NCI-H2029 (cell line): ENCODE measurements at regions not wholly inside any gene's neighbourhood (a gene's known extent, or its start where the extent isn't known, plus 50 kb on each side); places are given as distances from the start of the nearest gene placed in this dataset.

Experiments
- DNase-seq: peaks from one replicate; lab custom pipeline; 2025; lab: John Stamatoyannopoulos, UW

DNA sequence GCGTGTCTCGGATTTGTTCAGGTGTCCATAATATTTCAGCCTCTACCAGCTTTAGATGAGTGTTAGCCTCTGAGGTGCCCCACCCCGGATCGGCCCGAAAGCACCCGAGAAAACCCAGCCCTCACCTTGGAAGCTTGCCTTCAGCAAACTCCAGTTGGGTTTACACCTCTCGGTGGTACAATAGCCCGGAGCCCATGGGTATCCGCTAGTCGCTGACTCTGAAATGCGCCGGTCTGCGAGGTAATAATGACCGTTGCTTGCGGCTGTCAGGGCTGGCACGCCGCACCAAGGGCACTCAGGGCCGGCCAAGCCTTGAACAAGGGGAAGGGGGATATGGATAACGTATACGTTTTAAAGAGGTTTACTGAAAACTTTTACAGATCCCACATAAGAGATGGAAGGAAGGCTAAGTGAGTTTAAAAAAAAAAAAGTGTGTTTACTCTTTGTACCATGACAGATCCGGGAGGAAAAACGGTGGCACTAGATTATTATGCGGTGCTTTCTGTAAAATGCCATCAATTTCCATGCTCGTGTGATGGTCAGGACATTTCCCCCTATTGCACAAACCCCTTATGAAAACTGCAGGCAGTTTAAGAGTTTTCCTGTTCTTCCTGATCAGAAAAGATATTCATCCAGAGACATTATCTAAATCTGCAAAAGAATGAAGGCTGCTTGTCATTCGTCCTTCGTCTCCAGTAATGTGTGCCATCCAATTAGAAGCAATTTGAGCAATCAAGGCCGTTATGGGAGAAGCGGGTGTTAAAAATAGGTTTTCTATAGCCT lies 124.2 kb downstream of the TMEM161B start:
- no peak for DNase-seq

DNA sequence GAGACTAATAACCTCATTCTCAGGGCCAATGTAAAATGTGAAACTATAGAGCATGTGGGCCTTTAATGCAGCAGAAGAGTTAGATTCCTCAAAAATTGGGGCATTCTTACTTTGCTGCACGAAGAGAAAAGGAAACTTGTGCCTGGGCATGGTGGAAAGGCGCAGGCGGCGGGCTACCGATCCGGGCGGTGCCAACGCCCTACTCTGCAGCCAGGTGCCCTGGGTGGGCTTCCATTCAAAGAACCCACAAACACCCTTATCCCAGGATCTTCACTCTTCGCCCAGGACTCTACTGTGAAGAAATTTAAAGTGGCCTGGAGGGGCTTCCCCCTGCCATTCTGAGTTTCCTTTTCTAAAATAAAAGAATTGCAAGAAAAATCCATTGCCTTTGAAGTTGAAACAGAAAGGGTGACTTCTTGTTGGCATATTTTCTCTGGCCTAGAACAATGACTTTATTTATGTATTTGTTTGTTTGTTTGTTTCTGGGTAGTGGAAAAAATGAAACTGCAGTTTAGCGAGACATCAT lies 124.9 kb downstream of the TMEM161B start:
- no peak for DNase-seq

DNA sequence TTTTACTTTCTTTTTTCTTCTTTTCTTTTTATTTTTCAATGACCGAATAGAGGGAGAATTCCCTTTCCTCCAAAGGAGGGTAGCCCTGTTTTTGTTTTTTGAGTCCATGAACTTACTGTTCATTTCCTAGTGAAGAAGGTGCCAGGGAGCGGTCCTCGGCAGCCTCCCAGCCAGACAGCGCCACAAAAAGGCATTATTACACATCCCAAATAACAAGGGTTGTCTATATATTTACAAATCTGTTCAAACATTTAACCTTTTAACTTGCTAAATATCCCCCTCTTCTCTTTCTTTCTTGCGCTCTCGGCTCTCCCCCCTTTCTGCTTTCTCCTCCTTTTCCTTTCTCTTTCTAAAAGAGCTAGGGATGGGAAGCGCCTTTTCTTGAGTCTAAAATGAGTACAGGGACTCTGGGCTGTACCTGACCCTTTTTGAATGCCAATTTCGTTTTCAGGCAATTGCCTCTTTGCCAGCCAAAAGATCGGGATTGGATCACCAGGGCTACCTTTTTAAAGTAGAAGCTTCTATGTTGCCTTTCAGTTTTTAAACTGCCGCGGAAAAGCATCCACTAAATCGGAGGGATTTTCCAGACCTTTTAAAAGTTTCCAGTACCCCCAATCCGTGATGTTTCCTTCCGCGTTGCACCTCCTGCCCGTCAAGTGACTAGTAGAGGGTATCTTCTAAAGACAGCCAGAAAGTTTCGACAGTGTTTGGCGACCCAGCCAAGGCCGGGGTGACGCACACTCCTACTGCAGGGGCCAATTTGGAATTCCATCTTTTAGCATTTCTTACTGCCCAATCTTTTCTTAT lies 125.6 kb downstream of the TMEM161B start:
- no peak for DNase-seq

DNA sequence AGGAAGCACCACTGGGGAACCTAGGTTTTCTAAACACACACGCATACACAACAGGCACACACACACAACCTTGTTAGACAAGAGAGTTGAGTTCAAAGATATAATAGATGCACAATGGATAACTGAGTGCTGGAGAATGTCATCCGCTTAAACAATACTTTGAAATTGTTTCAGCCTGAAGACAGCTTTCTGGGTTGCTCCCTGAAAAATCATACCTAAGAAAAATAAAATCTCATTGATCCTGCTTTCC lies 126.1 kb downstream of the TMEM161B start:
- DNase-seq = no peak

DNA sequence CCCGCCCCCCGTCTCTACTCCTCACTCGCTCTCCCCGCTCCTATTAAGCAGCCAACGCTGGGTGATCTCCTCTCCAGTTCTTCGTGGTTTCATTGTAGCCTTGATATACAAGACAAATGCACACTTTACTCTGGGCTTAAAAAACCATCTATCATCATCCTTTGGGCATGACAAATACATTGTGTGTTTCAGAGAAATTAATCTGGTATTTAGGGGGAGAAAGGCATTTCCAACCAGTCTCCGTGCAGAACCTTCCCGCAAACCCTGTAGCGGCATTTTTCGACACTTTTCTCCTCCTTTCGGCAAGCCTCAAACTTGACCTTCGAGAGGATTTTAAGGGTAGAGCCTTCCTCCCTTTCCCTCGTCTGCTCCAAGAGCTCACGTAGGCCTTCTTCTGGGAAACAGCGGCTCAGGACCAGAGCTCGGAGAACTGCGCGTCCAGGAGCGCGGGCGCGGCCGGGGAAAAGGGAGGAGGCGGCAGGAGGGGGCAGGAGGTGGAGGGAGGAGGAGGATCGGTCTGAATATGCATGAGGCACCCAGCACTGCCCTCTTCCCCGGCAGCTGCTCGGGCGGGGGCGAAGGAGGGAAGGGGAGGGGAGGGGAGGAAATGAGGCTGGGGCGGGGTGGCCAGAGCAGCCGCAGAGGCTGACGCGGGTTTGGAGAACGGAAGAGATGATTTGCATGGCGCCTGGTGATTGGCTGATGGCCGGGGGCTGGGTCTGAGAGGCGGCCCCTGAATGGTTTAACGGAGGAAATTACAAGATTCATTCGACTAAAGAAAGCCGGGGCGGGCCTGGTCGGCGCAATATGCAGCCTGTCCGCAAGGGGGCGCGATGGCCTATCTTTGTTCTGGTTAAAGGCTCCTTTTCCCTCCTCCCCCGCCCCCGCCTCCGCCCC lies 127.5 kb downstream of the TMEM161B start:
- DNase-seq = peak; percentile 96

DNA sequence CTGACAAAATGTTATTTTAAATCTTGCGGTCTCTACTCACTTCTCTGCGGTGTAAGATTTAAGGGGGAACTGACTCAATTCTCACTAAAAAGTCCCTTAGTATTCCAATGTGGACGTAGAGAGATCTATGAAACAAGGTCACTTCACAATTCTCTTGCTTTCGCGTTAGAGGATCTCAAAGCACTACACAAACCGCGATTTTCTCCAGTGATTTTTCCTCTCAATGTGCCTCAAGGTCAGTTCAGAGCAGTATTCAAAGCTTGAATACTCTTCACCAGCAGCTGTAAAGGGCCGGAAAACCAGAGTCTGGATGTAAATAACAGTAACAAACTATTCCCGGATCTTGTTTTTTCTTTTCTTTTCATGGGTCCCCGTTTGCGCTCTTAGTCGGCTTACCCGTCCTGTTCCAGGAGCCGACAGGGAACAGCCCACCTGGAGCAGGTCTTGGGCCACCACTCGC lies 128.2 kb downstream of the TMEM161B start:
- DNase-seq = no peak

DNA sequence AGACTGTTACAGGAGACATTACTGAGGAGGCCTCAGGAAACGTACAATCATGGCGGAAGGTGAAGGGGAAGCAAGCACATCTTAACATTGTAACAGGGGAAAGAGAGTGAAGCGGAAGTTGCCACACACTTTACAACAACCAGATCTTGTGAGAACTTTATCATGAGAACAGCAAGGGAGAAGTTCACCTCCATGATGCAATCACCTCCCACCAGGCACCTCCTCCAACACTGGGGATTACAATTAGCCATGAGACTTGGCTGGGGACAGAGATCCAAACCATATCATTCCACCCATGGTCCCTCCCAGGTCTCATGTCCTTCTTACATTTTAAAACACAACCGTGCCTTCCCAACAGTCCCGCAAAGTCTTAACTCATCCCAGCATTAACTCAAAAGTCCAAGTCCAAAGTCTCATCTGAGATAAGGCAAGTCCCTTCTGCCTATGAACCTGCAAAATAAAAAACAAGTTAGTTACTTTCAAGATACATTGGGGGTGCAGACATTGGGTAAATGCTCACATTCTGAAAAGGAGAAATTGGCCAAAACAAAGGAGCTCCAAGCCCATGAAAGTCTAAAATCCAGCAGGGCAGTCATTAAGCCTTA lies 138.3 kb downstream of the TMEM161B start:
- no peak for DNase-seq

DNA sequence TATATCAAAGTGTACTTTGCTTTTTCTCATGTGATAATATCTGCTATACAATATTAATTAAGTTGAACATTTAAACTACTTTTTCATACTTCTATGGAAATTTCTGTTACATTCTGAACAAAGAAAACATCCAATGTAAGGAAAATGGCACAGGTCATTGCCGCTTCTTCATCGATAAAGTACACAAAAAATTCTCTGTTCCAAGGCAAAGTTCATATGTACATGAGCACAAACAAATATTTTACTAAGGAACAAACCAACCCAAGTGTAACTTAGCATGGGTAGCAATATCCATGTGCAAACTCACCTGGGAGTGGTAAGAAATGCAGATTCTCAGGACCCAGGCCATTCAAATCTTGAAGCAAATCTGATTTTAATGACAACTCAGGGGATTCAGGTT lies 139.8 kb downstream of the TMEM161B start:
- no peak for DNase-seq

DNA sequence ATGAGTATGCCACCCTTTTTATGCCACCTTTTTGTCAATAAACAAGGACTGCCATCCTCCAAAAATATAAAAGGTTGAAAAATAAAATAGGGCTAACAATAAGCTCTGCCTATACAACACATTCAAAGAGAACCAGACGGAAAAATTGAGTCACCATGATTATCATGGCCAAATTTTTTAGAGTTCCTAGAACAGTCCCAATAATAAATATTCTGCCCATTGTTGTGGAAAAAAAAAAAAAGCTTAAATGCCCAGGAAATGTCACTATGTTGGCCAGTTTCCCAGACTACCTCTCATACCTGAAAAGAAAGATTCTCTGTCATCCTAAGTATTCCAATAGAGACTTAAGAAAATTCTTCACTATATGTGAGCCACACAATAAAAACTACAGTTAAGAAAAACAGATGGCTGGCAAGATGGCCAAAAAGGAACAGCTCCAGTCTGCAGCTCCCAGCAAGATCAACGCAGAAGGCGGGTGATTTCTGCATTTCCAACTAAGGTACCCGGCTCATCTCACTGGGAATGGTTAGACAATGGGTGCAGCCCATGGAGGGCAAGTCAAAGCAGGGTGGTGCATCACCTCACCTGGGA lies 149.0 kb downstream of the TMEM161B start:
- DNase-seq = no peak

DNA sequence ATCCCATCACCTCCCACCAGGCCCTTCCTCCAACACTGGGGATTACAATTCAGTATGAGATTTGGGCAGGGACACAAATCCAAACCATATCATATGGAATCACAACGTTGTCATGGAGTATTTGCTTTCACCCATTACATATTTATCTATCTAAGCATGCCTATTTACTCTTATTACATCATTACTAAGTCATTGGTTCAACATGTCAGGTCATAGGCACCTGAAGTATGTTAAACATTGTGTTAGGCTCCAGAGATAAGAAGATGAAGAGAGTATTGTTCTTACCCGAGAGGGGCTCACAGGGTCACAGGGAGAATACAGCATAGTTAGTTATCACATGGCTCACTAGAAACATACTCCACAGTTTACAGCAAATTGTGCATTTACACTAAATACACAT lies 150.5 kb downstream of the TMEM161B start:
- no peak for DNase-seq

DNA sequence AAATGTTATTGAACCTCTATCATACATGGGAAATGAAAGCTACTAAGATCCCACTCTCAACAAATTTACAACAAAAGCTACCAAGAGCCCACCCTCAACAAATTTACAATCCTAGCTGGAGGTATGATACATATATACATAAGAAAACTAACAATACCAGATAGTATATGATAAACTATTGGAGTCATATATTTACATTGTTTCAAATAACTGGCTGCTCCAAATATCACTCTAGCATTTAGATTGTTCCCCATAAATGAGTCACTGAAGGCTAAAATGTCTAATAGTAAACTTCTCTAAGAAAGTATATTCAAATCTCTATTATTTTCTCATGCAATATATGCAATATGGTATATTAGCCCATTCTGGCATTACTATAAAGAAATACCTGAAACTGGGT lies 151.1 kb downstream of the TMEM161B start:
- no peak for DNase-seq

DNA sequence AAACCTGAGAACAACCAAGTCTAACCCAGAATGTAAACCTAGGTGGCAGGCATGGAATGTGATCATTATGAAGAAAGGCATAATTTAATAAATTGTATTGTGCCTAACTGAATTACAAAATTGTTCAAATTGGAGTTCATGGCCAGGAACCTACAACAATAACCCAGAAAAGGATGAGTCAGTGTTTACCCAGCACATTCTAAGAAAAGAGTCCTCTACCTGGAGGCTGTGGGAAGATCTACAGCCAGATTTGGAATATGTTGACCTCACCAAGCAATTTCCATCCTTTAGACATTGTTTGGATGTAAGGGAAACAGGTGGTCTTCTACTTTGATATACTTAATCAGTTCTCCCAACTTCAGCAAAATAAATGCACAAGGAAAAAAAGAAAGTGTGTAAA lies 152.2 kb downstream of the TMEM161B start:
- DNase-seq = no peak

DNA sequence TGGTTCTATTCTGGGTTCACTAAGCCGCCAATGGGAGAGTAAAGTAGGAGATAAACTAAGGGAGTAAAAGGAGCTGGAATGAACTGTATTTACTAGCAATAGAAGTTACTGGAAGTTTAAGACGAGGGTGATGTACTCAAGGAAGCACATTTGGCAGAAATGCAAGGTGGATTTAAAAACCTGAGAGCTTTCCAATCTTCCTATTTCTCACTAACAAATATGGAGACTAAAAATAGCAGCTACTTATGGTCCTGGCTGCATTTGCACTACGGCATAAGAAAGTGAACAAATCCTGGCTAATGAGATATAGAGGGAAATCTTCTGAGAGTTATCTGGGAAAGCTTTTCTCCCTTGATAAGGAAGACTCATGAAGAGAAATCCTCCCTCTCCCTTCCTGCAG lies 153.4 kb downstream of the TMEM161B start:
- DNase-seq = no peak

DNA sequence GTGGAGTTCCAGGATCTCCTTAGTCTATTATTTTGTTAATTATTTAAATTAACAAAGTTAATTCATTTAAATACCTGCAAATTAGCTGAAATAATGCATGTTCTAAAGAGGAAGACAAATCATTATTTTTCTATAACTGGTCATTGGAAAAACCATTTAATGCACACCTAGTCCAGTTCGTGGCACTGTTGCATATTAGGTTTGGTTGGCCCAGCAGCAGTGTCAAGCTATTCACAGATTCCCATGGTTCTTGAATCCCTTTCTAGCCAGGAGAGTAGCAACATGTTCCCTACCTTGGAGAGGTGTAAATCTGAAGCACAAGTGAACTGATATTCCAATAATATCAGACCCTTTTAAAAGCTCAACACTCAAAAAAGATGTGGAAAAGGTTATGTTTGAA lies 155.2 kb downstream of the TMEM161B start:
- DNase-seq = no peak

DNA sequence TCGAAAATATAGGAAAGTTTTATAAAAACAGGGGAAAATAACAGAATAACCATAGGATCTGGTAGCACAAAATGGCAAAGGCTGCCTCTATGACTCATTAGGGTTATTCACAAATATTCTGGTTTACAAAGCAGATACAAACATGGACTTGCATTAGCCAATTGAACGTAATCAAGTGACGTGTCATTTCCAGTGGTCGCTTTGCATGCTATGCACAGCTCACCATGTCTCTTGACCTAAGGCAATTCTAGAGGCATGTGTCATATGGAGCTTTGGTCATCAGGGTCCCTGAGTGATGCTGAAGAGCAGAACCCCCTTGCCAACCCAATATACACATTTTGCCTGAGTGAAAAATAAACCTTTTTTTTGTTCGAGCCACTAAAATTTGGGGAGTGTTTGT lies 158.8 kb downstream of the TMEM161B start:
- DNase-seq = no peak

DNA sequence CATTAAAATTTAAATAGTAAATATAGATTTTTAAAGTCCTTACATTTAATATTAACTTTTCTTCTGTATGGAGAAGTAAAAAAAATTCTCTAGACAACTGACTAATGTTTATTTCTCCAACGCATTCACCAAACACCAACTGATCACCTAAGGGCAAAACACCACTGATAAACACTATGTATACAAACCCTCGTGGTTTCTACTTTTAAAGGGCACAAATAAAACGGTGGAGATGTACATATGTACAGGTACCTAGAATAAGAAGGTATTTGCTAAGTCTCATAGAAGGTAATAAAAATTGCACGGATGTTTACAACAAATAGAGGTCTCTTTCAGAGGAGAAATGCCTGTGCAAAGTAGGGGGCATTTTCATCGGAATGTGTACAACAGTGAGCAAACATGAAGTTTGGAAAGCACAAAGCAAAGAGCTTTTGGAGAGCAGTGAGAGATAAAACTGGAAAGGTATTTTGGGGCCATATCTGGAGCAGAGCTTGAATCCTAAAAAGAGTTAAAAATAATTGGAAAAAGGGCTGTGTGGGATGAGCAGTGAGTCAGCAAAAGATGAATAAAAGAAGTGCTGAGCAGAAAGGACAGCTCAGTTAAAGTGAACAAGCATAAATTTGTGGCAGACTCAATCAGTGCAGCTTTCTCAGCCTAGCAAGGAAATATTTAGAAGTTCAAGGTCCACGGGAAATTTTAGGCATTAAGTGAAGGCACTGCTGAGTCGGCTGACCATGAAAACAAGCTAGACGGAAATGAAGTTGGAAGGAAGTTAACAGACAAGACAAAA lies 160.0 kb downstream of the TMEM161B start:
- DNase-seq = no peak

DNA sequence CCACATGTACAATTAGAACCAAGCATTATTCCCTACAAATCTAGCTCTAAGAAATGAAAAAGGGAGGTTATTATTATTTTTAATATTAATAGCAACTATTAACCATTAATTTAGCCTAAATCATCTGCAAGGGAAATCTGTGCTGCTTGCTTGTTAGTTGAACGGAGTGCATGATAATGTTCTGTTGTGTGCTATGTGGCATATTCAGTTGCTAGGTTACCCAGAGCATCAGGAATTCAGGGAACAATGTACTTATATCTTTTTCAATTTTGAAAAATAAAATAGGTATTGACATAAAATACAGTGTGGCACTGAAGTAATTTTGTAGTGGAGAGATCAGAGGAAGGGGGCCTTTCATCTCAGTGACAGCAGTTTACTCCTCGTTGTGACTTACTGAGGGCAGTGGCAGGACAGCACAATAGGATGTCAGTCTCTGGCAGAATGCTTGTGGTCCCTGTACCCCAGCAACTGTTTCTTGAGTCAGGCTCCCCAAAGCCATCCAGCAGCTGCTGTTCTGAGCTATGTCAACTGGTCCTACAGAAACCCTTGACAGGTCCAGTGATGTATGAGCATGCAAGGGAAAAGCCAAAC lies 173.6 kb downstream of the TMEM161B start:
- DNase-seq = no peak

DNA sequence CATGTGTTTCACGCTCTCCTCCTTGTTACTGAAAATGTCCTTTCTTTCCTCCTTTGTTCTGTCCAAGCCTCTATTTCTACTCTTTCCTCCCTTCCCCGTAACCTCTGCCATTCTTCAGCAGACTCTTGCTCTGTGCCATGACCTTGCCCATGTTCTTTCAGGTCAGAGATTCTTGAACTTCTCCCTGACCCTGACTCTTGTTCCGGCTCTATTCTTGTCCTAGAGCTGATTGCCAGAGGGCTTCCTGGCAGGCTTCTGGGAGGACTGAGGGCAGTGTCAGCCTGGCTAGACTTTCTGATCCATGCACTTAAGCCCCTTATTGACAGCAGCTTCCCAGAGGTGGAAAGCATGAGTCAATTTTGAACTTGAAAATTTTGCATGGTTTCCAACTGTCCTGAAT lies 174.2 kb downstream of the TMEM161B start:
- DNase-seq = no peak

DNA sequence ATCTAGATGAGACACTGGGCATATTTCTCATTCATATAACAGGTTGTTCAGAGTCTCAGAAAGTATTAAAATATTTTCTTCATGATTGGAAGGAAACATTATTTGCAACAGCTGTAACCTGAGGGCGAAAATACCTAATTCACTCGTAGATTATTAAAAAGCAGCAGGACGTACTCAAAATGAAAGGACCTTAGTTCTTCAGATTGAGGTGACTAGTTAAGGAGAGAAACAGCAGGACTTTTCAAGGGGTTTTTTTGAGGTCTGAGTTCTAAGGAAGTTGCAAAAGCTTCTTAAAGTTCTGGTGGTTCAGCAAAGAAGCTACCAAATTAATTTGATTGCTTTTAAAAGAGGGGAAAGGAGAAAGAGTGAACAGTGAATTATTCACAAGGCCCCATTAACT lies 174.9 kb downstream of the TMEM161B start:
- no peak for DNase-seq

DNA sequence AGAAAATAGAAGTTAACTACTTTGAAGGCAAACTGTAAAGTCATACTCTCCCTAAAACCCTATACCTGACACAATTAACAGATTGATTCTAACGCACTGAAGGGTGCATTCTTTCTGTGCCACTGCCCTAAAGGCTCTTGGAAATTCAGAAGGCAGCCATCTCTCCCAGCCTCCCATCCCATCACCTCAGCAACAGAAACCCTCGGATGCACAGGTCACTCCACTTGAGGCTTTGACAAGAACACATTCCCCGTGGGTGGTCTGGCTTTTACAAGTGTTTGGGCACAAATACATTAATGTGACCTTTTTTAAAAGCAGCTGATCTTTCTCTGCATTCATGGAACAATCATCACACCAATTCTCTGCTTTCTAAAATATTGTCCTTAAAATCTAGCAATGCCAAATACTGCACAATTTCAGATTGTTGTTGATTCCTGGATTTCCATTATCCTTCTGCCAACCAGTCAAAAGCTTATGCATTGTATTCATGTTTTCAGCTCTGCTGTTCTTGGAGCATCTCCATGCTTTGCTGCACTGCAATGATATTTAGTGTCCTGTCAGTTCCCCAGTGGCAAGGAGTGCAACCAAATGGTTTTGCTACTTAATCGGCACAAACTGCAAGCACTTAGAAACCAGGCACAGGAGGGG lies 175.6 kb downstream of the TMEM161B start:
- no peak for DNase-seq
